ENCODE measurements at regions not wholly inside any gene's neighbourhood (a gene's known extent, or its start where the extent isn't known, plus 50 kb on each side); places are given as distances from the start of the nearest gene placed in this dataset.
"Not testable (repeated sequence)": the region's sequence is repeated elsewhere in the genome, so short reads cannot be mapped to it uniquely, and the experiment has no call there.

- TF ChIP-seq CTCF (IDR thresholded peaks at IDR 0.05; ENCODE audit: low read depth, low read length, missing control alignments), result no peak
- no peak for DNase-seq (ENCODE audit: low read depth)
- in situ Hi-C loops (cut with HindIII; ENCODE audit: low sequenced_read_pairs), result no loop called here
- H3K4me3 ChIP-seq (ENCODE audit: low read depth, low read length), result no peak overlapping the region
These were observed 64.7 kb upstream of the EDAR start for GRCh38 chr2:109053716-109054115.

- in situ Hi-C loops (cut with HindIII; ENCODE audit: low sequenced_read_pairs), result no loop called here
- no peak overlapping the region for H3K4me3 ChIP-seq (ENCODE audit: low read depth, low read length)
- TF ChIP-seq CTCF (IDR thresholded peaks at IDR 0.05; ENCODE audit: low read depth, low read length, missing control alignments), result no peak
- DNase-seq (ENCODE audit: low read depth), result no peak
These were observed 63.9 kb upstream of the EDAR start for GRCh38 chr2:109052922-109053321.

GRCh38 chr2:109049022-109049421 lies 60.0 kb upstream of the EDAR start:
- no peak for DNase-seq (ENCODE audit: low read depth)
- no peak overlapping the region for H3K4me3 ChIP-seq (ENCODE audit: low read depth, low read length)
- TF ChIP-seq CTCF (IDR thresholded peaks at IDR 0.05; ENCODE audit: low read depth, low read length, missing control alignments), result no peak
- in situ Hi-C loops (cut with HindIII; ENCODE audit: low sequenced_read_pairs), result no loop called here

GRCh38 chr2:109048163-109048562 lies 59.1 kb upstream of the EDAR start:
- no peak for TF ChIP-seq CTCF (IDR thresholded peaks at IDR 0.05; ENCODE audit: low read depth, low read length, missing control alignments)
- H3K4me3 ChIP-seq (ENCODE audit: low read depth, low read length), result no peak overlapping the region
- DNase-seq (ENCODE audit: low read depth), result no peak
- in situ Hi-C loops (cut with HindIII; ENCODE audit: low sequenced_read_pairs), result no loop called here

- H3K4me3 ChIP-seq (ENCODE audit: low read depth, low read length), result not testable (repeated sequence)
These were observed 58.5 kb upstream of the EDAR start for GRCh38 chr2:109047569-109047968.

GRCh38 chr2:109046925-109047508 lies 58.0 kb upstream of the EDAR start:
- no peak for TF ChIP-seq CTCF (IDR thresholded peaks at IDR 0.05; ENCODE audit: low read depth, low read length, missing control alignments)
- no peak for DNase-seq (ENCODE audit: low read depth)
- no peak overlapping the region for H3K4me3 ChIP-seq (ENCODE audit: low read depth, low read length)
- in situ Hi-C loops (cut with HindIII; ENCODE audit: low sequenced_read_pairs), result no loop called here

More at GRCh38 chr2:109047569-109047968, 58.5 kb upstream of the EDAR start:
- DNase-seq (ENCODE audit: low read depth); in situ Hi-C loops (cut with HindIII; ENCODE audit: low sequenced_read_pairs): not testable (repeated sequence)

GRCh38 chr2:109045505-109045904 lies 56.5 kb upstream of the EDAR start:
- no peak for DNase-seq (ENCODE audit: low read depth)
- TF ChIP-seq CTCF (IDR thresholded peaks at IDR 0.05; ENCODE audit: low read depth, low read length, missing control alignments), result no peak
- H3K4me3 ChIP-seq (ENCODE audit: low read depth, low read length), result no peak overlapping the region
- in situ Hi-C loops (cut with HindIII; ENCODE audit: low sequenced_read_pairs), result no loop called here

All from astrocyte of the cerebellum (primary cell).